Inferior parietal cortex (tissue), 1 donor: ENCODE measurements at regions not wholly inside any gene's neighbourhood (a gene's known extent, or its start where the extent isn't known, plus 50 kb on each side); places are given as distances from the start of the nearest gene placed in this dataset.

Experiments used
- DNase-seq: peaks from one replicate; pipeline ENCODE4 v3.0.0-alpha.2; 2016; ENCODE audit errors: extremely low spot score

- DNase-seq: no peak
Measured at GRCh38 chr17:77364941-77365583, 224.3 kb downstream of the SEC14L1 start.

DNA sequence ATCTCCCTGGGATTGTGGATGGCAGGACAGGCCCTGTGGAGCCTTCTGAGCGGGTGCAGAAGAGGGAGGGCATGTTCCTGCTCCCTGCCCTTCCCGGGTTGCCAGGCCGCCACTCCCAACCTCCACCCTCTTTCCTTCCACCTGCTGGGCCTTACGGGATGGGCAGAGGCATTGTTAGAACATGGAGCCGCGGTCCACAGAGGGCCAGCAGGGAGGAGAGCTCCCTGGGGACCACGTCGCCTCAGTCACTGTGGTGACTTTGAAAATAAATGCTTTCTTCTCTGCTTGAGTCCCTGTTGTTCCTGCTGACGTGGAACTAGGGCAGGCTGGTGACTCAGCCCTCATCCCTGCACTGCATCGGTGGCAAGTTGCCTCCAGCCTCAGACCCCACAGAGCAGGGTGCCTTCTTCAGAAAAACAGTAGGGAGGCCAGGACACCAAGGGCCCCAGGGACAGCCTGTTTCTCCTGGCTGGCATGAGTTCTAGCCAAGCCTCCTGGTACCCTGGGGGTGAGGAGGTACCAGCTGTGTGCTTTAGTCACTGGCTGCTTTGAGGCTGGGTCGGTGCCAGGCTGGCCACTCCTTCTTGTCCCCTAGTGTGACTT, 224.9 kb downstream of the SEC14L1 start:
- DNase-seq: no peak

DNA sequence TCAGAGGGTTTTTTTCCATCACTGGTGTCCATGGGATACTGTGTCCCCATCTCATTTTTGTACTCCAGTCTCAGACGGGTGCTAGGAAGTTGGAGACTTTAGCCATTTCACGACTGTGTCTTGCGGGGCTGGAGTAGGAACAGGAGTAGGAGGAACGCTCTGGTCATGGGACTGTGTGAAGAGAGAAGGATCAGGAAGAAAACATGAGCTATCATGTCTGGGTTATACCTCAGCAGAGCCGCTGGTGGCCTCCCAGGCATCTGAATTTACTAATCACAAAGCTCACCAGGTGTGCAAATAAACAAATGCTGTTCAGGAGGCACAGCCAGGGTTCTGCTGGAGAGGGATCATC, 225.4 kb downstream of the SEC14L1 start:
- DNase-seq: no peak

GRCh38 chr17:77366558-77367245, 225.9 kb downstream of the SEC14L1 start:
- DNase-seq: no peak

- DNase-seq: no peak
Measured at GRCh38 chr17:77369544-77369971, 228.8 kb downstream of the SEC14L1 start.

DNA sequence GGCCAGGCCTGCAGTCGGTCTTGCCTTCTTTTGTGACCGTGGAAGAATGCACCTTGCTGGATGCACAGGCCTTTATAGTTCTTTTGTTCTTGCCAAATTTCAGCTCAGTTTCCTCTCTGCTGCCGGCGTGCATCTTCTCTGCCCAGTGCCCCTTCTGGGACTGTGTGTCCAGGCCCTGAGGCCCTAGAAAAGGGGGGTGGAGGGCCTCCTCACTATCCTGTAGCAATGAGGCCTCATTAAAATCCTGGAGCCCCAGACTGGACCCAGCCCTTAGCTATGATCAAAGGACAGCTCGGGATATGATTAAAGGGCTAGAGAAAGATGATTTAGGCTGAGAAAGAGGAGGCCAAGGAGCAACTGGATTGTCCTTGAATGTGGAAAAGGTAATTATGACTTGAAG, 229.8 kb downstream of the SEC14L1 start:
- DNase-seq: no peak

- DNase-seq: no peak
Measured at GRCh38 chr17:77371117-77371887, 230.5 kb downstream of the SEC14L1 start.

DNA sequence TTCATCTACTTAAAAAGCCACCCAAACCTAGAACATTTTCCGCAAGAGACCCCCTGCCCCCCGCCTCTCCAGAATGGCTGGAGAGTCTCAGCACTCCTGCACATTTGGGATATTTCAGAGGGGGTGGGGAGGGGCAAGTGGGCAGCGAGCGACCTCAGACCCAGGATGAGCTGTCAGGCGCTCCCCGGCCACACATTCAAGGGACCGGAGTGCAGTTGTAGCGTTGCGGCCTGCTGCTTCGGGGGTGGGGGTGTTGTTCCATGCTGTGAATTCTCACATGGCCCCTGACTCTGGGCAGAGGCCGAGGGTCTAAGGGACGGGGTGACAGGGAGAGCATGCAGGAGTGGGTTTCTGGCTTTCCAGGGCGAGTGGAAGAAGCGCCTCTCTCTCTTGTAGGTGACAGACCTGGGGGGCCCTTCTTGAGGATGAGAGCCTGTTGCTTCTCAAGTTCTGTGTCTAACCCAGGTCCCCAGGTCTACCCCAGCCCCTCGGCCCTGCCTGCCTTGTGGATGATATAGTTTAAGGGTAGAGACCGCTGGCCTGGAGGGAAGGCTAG, 231.2 kb downstream of the SEC14L1 start:
- no peak for DNase-seq

GRCh38 chr17:77372444-77373298, 231.9 kb downstream of the SEC14L1 start:
- no peak for DNase-seq

- DNase-seq: no peak
Measured at GRCh38 chr17:77373299-77374169, 232.8 kb downstream of the SEC14L1 start.

GRCh38 chr17:77374170-77374936, 233.6 kb downstream of the SEC14L1 start:
- DNase-seq: no peak

GRCh38 chr17:77375108-77375916, 234.5 kb downstream of the SEC14L1 start:
- no peak for DNase-seq

GRCh38 chr17:77375917-77376651, 235.3 kb downstream of the SEC14L1 start:
- DNase-seq: no peak

DNA sequence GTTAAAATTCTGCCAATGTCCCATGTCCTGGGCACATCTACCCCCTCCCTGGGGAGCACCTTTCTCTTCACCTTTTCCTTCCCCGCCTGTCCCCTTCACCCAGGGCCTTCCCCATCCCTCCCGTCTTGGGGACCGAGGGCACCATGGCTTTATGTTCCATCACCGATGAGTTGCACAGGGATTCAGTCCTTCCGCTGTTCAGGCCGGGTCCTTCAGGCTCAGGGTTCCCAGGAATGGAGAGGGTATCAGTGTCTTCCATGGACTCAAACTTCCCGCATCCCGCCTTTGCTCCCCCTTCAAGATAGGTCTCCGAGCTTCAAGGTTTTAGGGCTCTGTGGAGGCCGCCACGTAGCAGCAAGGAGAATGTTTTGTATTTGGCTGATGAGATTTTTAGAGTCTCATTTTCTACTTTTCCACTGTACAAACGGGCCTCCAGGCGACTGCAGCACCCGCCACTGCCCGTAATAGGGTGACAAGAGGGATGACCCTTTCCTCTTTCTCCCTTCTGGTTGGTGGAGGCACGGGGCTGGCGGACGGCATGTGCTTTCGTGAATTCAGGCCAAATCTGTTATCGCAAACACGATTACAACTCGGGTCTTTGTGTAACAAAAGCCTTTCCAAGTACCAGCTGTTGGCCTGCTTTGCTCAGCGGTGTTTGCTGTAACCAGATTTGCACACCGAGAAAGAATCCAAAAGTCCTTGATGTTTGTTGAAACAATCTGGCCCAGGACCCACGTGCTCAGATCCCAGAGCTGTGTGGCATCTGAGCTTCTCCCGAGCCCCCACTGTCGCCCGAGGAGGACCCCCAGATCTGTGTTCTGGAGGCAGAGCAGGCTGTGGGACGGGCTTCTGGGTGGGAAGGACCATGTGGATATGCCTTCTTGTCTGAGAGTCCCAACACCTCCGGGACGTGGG, 236.3 kb downstream of the SEC14L1 start:
- no peak for DNase-seq

DNA sequence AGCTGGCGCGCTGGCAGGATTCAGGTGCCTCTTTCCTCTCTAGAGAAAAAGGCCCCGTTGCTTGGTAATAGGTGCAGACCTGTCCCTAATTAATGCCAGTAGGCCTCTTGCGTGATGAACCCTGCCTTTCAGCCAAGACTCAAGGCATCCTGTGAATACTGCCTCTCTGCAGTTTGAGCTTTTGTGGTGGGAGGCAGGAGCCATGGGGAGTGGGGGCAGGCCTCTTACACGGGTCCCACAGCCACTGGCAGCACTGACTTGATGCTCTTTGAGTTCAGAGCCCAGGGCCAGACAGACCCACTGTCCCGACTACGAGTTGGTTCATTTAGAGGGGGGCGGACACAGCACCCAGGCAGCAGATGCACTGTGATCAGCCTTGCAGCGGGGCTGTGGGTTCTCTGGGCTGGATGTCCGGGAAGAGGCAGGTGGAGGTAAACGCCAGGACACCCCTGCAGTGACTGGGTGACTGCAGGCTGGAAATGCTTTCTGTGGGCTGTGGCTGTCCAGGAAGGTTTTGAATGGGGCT, 237.0 kb downstream of the SEC14L1 start:
- DNase-seq: no peak

DNA sequence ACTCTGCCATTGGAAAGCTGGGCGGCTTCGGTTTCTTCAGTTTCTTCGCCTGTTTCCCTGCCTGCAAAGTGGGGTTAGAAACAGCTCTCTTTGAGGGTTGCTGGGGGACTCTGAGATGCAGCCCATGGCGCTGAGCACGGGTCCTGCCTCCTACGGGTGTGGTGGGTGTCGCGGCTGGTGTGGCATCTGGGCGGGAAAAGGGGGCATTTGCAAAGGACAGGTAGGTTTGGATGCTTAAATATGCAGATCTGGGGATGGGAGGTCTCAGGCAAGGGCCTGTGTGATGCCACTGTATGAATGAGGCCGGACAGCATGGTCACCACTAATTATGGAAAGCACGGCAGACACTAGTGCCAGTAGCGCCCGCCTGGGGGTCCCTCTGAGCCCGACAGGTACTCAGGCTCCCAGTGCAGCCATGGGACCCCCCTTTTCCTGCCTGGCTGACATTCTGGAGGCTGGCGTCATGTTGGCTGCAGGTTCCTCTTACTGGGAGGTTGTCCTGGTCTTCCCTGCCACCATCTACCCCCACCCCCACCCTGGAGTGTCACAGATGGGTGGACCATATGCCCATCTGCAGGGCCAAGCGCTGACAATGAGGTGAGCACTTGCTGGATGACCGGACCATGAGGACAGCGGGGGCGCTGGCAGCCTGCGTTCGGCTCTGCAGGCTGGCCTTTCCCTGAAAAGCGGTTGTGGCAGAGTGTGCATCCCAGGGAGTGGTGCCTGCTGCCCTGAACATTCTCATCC, 237.7 kb downstream of the SEC14L1 start:
- no peak for DNase-seq
